ENCODE measurements at regions not wholly inside any gene's neighbourhood (a gene's known extent, or its start where the extent isn't known, plus 50 kb on each side); places are given as distances from the start of the nearest gene placed in this dataset.

DNA sequence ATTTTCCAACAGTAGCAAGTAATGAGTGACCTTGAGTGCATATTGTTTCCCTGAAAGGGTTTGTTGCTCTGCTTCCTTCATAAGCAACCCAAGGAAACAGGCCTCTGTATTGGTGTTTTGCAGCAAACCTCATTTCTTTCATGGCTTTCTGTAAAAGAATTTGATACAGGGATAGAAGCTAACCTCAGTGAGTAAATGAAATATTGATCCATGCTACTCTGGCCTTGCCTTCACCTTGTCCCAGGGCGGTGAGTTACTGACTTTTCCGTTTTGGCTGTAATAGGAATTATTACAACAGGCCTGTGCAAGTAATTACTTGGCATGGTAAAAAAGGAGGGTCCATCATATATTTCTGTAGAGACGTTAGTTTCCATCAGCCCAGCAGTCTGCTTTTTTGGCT is 130.9 kb upstream of the MPPED2 start:
- WGBS, 2 donors, result 33 to 35% methylated on average over 3 of the region's 3 CpGs
- intact Hi-C loops (cut with DNase I), result no loop called here
- Histone ChIP-seq H3K27ac (no peak overlapping the region), H3K27me3 (no peaks in the 10 kb centered on the region), H3K36me3 (no peaks in the 10 kb centered on the region), H3K9me3 (no peaks in the 10 kb centered on the region), H3K4me3 (no peak overlapping the region), H3K4me1 (peaks cover 0 to 26% (median 0%) of the 10 kb centered on the region in 3 donors)
- DNase-seq, result no peak
- TF ChIP-seq, protein P1, sequence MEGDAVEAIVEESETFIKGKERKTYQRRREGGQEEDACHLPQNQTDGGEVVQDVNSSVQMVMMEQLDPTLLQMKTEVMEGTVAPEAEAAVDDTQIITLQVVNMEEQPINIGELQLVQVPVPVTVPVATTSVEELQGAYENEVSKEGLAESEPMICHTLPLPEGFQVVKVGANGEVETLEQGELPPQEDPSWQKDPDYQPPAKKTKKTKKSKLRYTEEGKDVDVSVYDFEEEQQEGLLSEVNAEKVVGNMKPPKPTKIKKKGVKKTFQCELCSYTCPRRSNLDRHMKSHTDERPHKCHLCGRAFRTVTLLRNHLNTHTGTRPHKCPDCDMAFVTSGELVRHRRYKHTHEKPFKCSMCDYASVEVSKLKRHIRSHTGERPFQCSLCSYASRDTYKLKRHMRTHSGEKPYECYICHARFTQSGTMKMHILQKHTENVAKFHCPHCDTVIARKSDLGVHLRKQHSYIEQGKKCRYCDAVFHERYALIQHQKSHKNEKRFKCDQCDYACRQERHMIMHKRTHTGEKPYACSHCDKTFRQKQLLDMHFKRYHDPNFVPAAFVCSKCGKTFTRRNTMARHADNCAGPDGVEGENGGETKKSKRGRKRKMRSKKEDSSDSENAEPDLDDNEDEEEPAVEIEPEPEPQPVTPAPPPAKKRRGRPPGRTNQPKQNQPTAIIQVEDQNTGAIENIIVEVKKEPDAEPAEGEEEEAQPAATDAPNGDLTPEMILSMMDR (IDR thresholded peaks at IDR 0.05), result no peak
- no peak for TF ChIP-seq POLR2A (IDR thresholded peaks at IDR 0.05)

DNA sequence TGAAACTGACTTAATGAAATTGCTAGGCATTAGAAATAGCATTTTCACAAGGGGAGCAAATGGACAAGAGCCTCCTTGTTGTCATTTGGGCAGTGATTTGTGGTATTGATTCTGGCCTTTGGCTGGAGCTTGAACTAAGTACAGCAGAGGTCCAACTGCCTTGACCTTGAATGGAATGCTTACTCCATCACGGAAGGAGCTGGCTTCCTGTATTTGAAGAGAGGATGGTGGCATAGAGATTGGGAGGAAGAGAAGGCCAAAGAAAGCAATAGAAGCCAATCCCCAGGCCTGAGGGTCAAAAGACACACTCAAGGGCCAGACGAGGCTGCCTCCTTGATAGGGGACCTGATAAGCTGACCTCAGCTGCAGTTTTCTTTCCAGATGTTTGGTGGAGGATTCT is 126.6 kb upstream of the MPPED2 start:
- H3K4me3 ChIP-seq, result no peak overlapping the region
- no peaks in the 10 kb centered on the region for H3K27me3 ChIP-seq
- 17 to 18% methylated on average over 2 of the region's 2 CpGs for WGBS, 2 donors
- intact Hi-C loops (cut with DNase I), result no loop called here
- H3K4me1 ChIP-seq, result peaks cover 0 to 30% (median 0%) of the 10 kb centered on the region in 3 donors
- no peak for DNase-seq
- H3K27ac ChIP-seq, result no peak overlapping the region
- no peaks in the 10 kb centered on the region for H3K36me3 ChIP-seq
- no peak for TF ChIP-seq POLR2A (IDR thresholded peaks at IDR 0.05)
- TF ChIP-seq, protein P1 (IDR thresholded peaks at IDR 0.05), result no peak
- H3K9me3 ChIP-seq, result no peaks in the 10 kb centered on the region

DNA sequence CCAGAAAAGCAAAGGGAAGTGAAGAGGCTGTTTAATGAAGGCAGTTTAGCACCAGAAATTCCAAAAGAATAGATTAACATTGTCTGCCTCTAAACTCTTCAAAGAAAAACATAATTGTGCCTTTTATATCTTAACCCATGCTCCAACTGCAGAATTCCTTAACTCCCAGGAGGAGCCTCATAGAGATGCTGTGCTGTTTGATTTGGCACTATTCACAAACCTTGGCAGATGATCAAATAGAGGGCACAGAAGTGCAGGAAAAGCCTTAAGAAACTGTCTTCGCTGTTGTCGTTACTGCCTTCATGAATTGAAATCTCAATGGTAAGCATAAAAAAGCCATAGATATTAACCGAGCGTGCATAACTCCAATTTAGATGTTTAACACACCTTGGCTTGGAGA is 124.1 kb upstream of the MPPED2 start:
- Histone ChIP-seq H3K4me3 (no peak overlapping the region), H3K27ac (no peak overlapping the region), H3K4me1 (peaks cover 0 to 19% (median 0%) of the 10 kb centered on the region in 3 donors), H3K27me3 (no peaks in the 10 kb centered on the region), H3K36me3 (no peaks in the 10 kb centered on the region), H3K9me3 (no peaks in the 10 kb centered on the region)
- intact Hi-C loops (cut with DNase I), result no loop called here
- no peak for TF ChIP-seq POLR2A (IDR thresholded peaks at IDR 0.05)
- TF ChIP-seq, protein P1 (IDR thresholded peaks at IDR 0.05), result no peak
- WGBS, 2 donors, result 29% methylated on average over 4 of the region's 4 CpGs
- no peak for DNase-seq

DNA sequence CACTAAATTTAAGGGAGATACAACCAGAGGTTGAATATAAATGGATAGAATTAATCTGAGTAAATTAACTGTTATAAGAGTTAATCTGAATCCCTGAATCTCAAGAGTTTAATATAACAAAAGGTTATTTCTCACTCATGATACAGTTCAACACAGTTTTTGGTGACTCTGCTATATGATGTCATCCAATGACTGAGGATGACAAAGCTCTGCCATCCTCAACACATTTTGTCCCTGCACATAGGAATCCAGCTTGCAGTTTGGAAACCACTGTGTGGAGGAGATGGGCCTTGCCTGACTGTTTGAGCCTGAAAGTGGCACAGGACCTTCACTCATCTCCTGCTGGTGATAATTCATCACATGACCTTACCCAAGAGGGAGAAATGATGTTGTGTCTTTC is 121.0 kb upstream of the MPPED2 start:
- intact Hi-C loops (cut with DNase I), result no loop called here
- TF ChIP-seq, protein P1 (IDR thresholded peaks at IDR 0.05), result no peak
- no peak for TF ChIP-seq POLR2A (IDR thresholded peaks at IDR 0.05)
- DNase-seq, result no peak
- Histone ChIP-seq H3K9me3 (no peaks in the 10 kb centered on the region), H3K27ac (no peak overlapping the region), H3K27me3 (no peaks in the 10 kb centered on the region), H3K36me3 (no peaks in the 10 kb centered on the region), H3K4me3 (no peak overlapping the region), H3K4me1 (peaks cover 0 to 7% (median 0%) of the 10 kb centered on the region in 3 donors)

DNA sequence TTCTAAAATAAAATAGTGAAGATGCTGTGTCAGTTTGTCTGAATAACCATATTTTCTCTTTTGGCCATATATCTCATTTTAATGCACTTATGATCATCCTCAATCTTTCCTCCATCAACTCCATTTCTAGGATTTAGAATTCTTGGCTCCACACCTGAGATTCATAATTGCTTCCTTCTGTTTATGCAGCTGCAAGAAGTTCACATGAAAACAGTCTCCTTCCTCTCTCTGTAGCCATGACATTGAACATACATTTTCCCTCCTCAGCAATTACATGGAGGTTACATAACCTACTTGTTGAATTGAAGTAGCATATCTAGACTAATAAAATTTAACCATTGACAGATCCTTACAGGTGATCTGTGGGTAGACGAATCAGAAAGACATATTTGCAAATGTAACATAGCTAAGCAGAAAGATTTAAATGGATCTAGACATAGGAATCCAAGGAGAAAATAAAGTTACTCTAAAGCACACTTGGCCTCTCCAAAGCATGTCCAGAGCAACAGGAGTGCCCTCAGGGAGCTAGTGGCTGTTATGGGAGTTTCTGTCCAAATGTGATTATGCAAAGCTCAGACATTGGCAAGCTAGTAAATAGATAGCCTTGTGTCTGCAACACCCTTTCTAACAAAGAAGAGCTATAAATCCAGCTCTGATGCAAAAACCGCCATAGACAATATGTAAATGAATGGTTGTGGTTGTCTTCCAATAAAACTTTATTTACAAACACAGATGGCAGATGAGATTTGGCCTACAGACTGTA is 119.9 kb upstream of the MPPED2 start:
- 71 to 88% methylated on average over 2 of the region's 2 CpGs for WGBS, 2 donors

More for the DNA sequence above, 119.9 kb upstream of the MPPED2 start:
- Histone ChIP-seq H3K36me3 (no peaks in the 10 kb centered on the region), H3K4me1 (peaks cover 0 to 7% (median 0%) of the 10 kb centered on the region in 3 donors), H3K4me3 (no peak overlapping the region), H3K27ac (no peak overlapping the region), H3K9me3 (no peaks in the 10 kb centered on the region), H3K27me3 (no peaks in the 10 kb centered on the region)
- intact Hi-C loops (cut with DNase I), result no loop called here
- no peak for DNase-seq
- TF ChIP-seq POLR2A (IDR thresholded peaks at IDR 0.05), result no peak
- TF ChIP-seq, protein P1 (IDR thresholded peaks at IDR 0.05), result no peak
